NCI-H146 (cell line): ENCODE measurements at regions not wholly inside any gene's neighbourhood (a gene's known extent, or its start where the extent isn't known, plus 50 kb on each side); places are given as distances from the start of the nearest gene placed in this dataset.
A peak's percentile ranks its signal among the peaks of the same experiment; 100 is the strongest.

Experiments used
- DNase-seq: peaks from one replicate; lab custom pipeline; 2025; lab: John Stamatoyannopoulos, UW

- DNase-seq, result no peak
These were observed 204.0 kb upstream of the ID2 start for GRCh38 chr2:8477552-8478470.

GRCh38 chr2:8478471-8478793, 203.4 kb upstream of the ID2 start:
- no peak for DNase-seq

GRCh38 chr2:8479298-8479697, 202.6 kb upstream of the ID2 start:
- no peak for DNase-seq

- no peak for DNase-seq
These were observed 200.9 kb upstream of the ID2 start for GRCh38 chr2:8480915-8481314.

DNA sequence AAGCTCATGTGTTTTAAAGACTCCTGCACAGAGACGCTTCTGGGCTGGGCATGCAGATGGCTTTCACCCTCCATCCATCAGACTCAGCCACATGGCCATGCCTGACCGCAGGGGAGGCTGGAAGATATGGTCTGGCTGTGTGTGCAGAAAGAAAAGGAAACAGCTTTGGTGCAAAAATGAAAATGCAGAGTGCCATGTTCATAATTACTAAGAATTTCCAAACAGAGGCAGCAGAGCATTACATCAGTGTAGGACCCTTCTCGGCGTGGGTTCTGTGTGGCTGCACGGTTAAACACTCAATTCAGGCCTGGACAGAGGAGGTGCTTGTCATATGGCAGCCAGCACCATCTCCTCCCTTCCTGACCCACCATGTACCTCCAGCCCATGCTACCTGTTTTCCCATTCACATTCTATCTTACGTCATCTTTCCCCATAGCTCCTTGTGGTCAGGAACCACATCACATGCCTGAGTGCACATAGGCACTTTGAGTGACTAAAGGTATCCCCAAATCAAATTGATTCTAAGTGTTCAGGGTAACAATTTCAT, 200.3 kb upstream of the ID2 start:
- no peak for DNase-seq

DNA sequence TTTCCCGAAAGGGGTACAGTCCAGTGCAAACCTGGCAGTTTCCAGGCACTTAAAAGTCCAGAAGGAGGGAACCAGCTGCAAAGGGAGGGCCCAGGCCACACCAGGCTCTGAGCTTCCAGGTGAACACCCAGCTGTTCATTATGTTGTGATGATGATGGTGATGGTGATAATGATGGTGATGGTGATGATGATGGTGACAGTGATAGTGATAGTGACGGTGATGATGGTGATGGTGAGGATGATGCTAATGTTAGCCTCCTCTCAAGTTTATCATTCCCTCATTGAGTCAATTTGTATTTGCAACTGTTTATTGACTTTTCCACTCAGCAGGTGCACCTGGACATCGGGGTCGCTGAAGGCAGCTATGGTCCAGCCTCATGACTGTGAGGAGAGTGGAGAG, 199.4 kb upstream of the ID2 start:
- DNase-seq, result peak; percentile 48

DNA sequence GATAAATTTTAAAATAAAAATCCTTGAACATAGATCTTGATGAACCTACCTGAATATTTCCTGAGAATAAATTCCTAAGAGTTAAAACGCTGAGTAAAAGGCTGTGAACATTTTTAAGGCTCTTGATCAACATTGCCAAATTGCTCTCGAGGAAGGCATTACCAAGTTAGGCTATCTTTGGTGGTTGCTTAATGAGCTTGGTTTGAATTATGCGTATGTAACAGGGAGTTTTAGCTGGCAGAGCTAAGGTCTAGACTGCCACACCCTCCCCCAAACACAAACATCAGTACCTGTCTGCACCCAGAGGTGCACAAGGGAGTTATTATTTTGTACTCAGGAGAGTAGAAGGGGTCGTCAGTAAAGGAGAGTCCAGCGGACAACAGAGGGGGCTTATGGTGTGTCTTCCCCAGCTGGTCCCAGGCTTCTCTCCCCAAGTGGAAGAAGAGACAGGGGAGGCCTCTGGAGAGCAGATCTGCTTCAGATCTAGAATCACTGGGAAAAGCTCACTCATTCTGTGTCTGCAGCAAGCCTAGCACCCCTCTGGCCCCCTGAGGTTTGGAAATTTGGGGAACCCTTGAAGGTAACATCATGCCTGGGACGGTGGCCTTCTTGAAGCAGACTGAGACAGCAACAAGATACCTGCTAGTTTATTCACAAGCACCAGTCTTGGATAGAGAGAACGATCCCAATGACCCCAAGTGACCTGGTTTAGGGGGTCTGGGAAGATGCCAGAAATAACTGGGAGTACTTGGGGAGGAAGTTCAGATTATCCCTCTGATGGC, 197.2 kb upstream of the ID2 start:
- DNase-seq, result no peak

GRCh38 chr2:8485736-8486135, 196.1 kb upstream of the ID2 start:
- DNase-seq, result no peak

DNA sequence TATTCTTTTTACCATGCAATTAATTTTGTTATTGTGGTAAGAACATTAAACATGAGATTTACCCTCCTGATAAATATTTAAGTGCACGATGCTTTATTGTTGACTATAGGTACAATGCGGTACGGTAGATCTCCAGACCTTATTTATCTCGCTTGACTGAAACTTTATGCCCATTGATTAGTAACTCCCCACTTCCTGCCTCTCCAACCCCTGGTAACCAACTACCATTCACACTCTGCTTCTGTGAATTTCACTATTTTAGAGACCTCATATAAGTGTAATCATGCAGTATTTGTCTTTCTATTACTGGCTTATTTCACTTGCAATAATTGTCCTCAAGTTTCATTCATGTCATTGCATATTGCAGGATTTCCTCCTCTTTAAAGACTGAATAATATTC, 195.7 kb upstream of the ID2 start:
- DNase-seq, result no peak

DNA sequence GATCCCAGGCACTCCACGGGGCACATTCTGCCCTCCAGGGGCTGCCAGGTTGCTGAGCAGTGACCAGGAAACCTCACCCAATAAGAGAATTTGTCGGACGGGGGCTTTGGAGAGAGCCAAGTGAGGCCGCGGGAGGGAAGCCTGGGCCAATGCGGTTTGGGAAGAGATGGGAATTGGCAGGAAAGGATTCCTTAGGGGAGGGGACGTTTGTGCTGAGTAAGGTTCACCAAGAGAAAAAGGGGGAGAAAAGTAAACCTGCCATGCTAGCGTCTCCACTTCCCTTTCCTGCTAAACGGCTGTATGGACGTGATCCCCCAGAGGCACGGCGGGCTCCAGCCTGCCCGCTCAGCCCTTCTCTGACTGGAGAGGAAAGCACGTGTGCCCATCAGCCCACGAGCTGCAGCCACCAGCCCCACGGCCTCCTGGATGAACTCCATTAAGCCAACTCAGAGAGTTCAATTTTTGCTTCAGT, 194.4 kb upstream of the ID2 start:
- DNase-seq, result no peak

GRCh38 chr2:8488001-8488738, 193.7 kb upstream of the ID2 start:
- DNase-seq, result no peak

- no peak for DNase-seq
These were observed 192.6 kb upstream of the ID2 start for GRCh38 chr2:8489221-8489620.

DNA sequence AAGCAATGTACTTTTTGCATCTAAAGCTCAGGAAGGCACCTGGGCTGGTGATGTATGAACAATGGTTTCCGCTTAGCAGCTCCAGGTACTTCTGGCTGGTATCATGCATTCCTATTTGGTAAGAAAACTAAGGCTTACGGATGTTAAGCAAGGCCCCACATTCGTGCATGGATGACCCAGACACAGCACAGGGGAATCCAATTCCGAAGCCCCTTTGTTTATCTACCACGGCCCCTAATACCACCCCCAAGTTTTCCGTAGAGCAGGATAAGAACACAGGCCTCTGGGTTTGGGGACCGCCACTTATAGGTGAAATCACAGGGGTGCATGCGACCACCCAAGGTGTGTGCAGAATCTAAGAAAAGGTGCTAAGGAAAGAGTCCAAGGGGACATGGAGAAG, 192.1 kb upstream of the ID2 start:
- no peak for DNase-seq

DNA sequence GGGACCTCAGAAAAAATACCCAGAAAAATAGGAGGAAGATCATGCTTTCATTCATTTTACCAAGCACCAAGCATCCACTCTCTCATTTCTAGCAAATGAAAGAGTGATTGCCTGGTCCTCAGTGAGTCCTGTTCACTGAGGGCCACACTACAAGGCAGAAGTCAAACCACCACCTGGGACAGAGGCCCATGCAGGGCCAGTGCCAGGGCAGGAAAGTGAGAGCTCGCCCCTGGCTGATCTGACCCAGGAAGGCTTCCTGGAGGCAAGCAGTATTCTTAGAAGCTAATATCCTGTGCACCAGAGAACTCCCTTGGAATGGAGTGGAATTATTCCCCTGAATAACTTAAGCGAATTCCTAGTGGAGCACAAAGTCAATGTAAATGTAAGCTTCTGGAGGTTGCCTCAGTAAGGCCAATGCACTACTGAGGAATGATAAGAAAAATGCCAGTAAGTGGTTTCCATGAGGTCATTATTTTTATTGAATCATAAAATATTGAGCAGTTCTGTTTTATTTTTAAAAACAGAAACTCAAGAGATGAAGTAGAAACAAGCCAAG, 191.6 kb upstream of the ID2 start:
- DNase-seq, result no peak

DNA sequence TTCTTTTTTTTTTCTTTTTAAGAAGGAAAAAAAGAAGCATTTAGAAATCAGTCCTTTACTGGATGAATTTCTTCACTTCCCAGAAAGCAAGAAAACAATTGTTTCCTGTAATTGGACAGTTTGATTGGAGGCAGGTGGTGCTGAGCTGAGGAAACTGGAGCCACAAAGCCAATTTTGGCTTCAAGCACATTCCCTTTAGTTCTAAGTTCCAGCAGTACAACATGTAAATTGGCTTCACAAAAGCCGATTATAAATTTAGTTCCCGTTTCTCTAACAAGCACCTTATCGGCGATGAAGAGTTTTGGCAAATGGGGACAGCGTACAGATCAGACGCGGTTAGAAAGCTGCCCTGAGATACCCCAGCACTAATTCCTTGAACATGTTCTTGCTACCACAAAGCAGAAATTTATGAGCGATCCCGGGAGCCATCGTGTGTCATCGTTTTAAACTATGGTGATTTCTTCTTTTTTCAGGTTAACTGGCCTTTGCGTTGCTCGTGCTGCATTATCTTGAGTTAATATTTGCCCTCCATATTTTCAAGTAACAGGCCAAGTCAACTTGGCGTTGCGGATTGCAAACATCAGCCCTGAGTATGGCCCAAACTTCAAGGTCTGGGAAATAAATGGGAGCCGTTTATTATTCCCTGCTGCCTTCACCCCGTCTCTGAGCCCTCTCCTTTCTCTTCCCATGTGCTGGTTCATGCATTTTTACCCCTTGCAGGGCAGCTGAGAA, 190.4 kb upstream of the ID2 start:
- peak; percentile 53 for DNase-seq

GRCh38 chr2:8494151-8494550, 187.7 kb upstream of the ID2 start:
- no peak for DNase-seq

GRCh38 chr2:8494589-8494988, 187.3 kb upstream of the ID2 start:
- DNase-seq, result peak; percentile 16

DNA sequence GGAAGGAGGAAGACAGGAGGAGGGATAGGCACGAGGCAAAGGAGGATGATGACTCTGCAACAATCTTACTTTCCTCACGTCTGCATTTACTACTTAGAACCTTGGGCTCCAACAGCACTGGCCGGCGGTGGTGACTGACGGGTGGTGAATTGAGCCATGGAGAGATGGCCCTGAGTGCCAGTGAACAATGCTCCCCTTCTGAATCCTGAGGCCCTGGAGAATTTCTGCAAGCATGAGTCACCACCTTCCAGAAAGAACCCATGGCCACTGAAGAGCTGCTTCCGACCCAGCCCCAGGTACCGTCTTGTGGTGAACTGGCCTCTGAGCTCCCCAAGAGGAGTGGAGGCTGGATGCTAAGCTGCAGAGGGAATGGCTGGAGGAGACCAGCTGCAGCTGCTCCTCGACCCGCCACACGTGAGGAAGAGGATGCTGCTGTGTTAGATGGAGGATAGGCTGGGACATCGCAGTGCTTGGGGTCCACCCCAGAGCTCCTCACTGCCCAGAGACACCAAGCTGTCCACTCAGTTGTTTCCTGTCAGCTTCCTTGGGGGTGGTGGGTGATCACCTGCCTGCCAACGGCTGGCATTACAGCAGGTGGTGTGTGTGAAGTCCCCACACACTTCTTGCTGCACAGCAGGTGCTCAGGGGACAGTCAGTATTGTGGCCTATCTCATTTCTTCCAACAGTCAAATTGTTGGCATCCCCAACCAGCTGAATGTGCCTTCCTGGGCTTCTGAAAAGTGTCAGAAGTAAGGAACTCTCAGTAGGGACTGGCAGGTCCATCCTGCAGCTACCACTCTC, 186.5 kb upstream of the ID2 start:
- DNase-seq, result peak; percentile 70

DNA sequence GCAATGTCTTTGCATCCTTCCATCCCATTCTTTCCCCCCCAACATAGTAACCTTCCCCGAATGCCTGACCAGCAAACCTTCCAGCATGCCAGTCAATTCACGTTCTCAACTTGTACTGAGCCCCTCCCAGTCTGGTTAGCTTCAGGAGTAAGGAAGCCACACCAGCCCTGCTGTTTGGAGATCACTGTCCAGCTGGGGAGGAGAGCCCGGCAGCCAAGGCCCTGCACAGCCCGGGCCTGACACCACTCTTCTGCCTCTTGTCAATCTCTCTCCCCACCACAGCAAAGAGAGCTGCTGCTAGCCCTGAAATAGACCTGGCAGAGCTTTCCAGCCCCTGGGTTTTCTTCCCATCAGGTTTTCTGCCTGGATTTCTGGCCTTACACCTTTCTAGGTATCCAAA, 185.8 kb upstream of the ID2 start:
- DNase-seq, result peak; percentile 13

DNA sequence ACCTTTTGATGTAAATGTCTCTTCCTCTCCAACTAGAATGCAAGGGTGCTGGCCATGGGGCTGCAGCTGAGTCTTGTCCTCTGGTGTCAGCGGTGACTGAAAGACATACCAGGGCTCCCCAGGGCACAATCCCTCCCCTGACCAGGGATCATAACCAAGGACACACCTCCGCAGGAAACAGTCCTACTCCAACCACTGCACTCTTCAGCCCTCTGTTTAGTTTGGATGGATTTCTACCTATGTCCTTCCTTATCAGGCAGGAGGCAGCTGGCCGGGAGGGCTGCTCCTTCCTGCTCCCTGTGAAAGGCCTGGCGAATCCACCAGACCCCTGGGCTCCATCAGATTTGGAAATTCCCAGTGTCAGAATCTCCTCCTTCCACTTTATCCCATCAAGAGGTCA, 185.2 kb upstream of the ID2 start:
- DNase-seq, result no peak
